ENCODE measurements at regions not wholly inside any gene's neighbourhood (a gene's known extent, or its start where the extent isn't known, plus 50 kb on each side); places are given as distances from the start of the nearest gene placed in this dataset.

DNA sequence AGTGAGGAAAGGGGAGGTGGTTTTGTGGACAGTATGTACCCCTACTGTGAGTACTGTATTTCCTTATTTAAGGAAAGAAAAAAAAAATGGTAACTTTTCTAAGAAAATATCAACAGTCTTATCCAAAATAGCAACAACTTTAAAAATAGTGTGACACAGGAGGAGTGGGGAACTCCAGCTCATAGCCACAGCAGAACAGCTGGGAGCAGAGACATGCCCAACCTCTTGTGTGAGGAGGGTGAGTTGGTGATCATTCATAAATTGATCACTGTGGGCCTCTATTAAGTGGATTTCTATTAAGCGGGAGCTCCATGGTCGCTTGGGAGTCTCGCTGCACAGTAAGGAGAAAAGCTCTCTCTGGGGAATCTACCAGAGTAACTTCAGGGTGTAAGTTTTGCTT is 158.8 kb upstream of the DUSP10 start:
- no peak for DNase-seq

- DNase-seq: no peak
These were observed 155.4 kb upstream of the DUSP10 start for GRCh38 chr1:221897321-221897721.

DNA sequence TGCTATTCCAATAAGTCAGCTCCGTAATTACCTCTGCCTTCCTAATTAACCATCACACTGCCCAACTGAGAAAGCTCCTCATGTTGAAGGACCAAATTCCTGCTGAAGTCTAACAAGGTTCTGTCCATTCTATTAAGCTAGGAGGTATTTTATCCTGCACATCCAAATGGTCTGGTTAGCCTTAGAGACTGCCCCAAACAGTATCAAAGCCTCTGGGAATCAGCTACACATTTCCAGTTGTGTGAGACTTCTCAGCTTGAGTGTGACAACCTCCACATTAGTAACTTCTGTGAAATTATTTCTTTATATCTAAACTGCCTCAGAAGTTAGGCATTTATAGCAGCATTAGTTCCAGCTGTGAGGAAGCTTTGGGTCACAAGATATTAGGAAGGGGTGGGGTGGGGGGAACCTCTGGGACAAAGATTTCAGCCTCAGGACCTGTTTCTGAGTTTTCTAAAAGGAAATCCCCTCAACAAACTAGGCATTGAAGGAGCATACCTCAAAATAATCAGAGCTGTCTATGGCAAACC is 150.5 kb upstream of the DUSP10 start:
- DNase-seq: no peak

- DNase-seq: no peak
These were observed 149.8 kb upstream of the DUSP10 start for GRCh38 chr1:221891708-221892107.

GRCh38 chr1:221888801-221889200 is 146.9 kb upstream of the DUSP10 start:
- DNase-seq: no peak

DNA sequence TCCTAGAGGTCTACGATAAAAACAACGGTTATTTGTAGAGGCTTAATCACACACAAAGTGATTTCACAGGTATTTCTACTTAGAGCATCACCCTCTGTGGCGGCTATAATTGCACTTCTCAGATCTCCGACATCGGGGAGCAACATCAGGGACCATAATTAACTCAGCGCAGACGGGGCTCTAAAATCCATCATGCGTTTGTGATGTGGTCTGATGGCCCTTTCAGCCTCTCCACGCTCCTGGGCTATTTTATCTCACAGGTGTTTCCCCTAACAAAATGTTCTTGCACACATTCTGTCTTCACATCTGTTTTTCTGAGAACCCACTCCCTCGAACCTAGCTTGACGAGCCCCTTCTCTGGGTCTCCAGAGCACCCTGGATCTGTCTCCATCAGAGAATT is 146.3 kb upstream of the DUSP10 start:
- no peak for DNase-seq

- DNase-seq: no peak
These were observed 145.9 kb upstream of the DUSP10 start for GRCh38 chr1:221887758-221888157.

DNA sequence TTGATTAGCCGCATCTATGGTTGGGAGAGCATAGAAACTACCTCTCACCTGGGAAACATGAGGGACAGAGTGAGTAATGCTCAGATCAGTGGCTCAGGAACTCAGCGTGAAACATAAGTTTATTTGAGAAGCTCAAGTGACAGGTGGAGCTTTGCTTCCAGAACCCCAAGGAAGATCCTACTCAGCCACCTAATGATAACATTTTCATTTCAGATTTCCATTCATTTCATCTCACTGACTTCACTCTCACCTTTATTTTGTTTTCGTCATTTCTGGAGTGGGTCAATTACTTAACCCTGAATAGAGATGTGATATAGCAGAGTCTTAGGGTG is 145.5 kb upstream of the DUSP10 start:
- DNase-seq: no peak

DNA sequence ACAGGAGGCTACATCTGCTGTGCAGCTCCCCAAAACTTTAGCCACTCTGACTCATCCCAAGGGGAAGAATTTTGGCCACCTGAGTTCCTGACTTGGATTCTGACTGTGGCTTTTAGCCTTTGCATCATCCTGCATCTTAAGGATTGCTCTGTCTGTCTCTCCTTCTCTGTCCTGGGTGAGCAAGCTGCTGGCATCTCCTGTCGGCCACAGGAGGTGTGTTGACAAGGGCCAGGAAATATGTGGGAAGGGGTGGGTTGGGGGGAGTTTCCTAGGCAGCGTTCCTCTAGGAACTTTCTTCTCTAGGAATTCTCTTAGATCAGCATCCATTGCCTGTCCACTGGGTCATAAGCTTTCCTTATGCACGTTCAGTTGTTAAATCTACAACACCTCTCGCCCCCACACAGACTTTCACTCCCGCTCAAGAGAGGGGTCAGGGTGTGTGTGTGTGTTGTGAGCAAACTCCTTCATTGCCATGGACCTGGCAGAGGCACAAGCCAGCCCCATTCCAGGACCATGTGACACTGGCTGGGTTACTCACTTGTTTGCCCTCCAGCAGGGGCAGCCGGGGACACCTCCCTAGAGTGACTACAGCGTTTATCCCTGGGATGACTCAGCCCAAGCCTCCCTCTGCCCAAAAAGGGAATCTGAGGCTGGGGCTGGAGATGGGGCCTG is 145.0 kb upstream of the DUSP10 start:
- DNase-seq: no peak

DNA sequence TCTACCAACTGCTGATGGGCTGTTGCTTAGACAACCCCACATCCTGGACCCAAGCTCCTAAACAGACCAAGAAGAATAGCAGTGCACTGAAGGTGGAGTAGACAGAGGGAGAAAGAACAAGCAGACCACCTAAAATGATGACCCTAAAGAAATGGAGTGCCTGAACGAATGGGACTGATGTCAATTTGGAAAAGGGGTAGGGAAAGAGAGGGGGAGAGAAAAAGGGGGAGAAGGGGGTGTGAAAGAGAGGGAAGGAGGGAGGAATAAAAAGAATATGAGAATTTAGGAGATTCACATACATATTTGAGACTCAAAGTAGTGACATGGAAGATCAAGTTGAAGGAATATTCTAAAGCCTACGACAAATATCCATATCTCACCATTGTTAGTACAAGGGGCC is 144.4 kb upstream of the DUSP10 start:
- no peak for DNase-seq

DNA sequence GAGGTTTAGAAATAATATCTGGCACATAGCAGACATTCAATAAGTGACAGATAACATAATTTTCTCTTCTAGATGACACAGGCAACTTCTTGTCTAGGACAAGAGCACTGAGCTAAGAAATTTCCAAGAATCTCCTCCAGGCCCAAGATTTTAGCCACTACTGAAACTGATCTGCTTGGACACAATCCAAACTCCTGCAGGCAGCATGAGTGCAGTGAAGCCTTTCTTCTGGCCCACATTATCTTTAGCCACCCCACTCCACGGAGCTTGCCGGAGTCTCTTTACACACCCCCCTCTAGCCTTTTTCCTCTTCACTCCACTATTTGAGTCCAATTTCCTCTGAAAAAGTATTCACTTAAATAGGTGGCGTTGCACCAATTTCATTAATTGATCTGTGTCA is 142.9 kb upstream of the DUSP10 start:
- DNase-seq: no peak

DNA sequence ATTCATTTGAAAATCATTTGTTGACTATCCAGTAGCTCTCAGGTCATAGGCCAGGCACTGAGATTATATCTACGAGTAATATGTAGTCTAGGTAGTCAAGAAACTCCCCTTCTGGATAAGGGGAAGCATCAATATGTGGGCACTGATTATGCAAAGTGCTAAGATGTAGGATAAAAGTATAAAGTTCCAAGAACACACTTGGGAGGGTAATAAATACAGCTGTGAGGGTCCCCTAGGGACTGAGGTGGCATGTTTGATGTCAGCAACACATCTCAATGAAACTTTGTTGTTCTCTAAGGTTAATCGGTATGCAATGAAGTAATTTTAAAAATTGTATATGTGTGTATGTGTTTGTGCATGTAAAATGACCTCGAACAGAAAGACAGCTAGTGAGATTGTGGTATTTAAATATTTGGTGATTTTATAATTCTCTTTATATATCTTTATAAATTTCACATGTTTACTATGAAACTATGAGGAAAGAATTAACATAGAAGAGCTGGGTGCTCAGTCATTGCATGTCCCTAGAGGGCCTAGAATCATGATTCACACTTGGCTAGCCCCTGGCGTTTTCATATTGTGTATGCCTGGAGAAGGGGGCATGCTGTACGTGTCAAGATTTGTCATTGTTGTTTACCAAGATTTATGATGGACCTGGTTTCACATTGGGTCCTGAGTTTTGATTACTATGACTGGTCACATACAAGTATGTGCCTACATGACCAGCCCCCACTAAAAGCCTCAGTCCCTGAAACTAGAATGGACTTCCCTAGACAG is 140.1 kb upstream of the DUSP10 start:
- DNase-seq: no peak

DNA sequence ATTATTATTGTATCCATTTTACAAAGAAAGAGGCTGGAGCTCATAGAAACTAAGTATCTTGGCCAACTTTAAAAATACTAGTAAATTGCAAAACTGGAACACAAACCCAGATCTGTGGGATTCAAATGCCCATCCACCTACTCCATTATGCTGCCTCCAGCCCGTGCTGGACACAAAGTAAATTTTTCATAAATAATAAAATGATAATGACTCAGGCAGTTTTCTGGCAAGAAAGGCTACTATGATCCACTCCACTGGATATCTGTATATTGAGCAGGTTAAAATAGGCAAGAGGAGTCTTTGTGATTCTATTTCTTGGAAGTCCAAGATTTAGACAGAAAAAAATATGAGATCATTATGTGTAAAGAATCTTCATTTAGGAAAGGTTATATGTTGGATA is 138.3 kb upstream of the DUSP10 start:
- no peak for DNase-seq

GRCh38 chr1:221878134-221878533 is 136.2 kb upstream of the DUSP10 start:
- DNase-seq: no peak

DNA sequence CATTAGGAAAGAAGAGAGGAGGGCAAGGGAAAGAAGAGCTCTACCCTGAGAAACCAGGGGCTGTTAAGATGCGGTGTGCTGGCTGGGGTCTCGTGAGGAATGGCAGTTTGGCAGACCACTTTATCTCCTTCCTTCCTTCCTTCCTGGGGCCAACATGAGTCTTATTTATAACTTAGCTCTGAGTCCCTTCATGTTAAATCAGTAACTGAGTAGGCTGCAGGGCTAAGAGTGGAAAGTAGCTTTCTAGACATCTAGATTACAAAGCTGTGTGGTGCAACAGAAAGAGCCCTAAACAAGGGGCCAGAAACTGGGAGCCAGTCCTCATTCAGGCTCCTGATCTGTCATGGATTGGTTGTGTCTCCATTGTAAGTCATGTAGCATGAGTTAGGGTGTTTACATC is 135.4 kb upstream of the DUSP10 start:
- DNase-seq: no peak

DNA sequence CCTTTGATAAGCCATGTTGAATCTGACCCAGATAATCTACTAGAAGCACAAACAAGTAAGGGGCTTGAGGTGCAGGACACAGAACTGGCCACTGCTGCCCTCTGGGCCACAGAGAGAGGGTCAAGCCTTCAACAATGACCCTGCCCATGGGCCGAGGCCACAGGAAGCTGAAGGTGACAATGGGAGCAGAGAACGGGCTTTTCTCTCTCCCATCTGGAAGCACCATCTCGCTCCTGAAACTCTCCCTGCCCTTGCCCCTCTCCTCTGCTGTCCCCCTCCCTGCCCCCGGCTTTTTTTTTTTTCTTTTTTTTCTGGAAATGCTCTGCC is 133.1 kb upstream of the DUSP10 start:
- no peak for DNase-seq

- DNase-seq: no peak
These were observed 132.6 kb upstream of the DUSP10 start for GRCh38 chr1:221874285-221875003.

DNA sequence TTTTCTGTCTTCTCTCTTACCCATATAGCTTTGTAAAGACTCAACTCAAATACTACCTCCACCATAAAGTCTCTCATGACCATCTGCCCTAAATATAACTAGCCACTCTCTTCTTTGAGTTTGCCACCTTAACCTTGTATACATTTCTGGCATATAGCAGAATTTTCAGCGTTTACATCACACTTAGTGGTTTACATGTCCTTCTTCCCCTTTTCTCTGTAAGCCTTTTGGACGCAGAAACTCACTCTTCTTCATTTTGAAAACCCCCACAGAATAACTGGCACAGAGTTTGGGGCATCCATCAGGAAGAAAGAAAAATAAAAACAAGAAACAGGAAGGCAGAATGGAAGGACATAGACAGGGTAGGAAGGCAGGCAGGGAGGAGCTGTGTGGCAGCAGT is 131.8 kb upstream of the DUSP10 start:
- DNase-seq: no peak

GRCh38 chr1:221871056-221871455 is 129.2 kb upstream of the DUSP10 start:
- no peak for DNase-seq

DNA sequence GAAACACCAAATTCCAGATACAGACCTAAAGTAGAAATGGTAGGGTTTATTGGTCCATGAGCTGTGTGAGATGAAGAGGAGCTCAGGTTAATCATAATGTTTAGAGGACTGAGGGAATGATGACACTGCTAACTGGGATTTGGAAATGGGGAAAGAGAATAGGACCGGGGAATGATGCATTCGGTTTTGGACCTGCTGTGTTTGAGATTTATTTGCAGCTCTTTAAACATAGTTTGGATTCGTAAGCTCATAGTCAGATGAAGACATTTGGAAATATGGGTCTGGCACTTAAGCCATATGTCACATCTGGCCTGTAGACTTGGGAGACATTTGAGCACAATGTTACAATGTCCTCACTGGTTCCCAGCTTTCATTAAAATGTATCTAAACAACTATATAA is 127.9 kb upstream of the DUSP10 start:
- no peak for DNase-seq

DNA sequence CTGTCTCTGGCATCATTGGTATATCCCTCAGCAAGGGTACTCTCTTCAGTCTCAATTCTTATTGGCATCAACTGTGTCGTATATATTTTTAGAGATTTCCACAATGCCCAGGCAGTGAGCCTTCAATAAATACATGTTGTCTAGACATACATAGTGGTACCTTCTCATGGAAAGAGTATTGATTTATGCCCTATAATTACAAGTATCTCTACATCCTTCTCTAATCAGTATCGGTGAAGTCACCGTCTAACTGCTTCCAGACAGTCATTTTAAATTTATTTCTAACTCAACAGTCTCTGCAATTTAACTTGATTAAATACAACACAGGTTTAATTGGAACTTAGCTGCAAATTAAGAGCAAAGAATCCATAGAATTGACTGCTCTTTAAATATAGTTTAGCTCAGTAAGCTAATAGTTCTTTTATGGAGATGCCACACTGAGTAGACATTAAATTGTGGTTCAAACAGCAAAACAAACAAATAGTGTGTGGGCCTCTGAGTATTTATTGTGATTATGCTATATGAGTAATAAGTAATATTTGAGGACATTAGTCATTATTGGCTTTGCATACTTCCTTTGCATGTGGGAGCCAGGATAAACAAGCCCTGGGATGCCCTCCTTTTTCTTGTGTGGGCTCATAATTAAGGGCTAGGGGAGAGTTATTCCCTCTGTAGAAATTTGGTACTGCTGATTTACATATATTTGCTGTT is 126.9 kb upstream of the DUSP10 start:
- no peak for DNase-seq

DNA sequence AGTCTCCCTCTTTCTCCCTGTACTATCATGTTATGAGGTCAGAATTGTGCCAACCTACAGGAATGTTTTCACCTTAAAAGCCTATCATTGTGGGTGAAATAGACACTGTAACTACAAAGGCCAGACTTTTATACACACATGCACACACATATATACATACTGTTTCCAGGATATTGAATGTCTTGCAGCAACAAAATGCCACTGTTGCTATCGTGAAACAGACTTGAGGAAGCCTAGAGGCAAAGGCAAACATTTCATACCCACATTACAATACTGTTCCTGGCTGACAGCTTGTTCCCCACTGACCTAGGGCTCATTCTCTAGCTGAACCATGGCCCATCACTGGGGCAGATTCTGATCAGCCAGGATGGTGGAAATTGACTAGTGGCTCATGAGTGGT is 125.1 kb upstream of the DUSP10 start:
- DNase-seq: no peak

GRCh38 chr1:221865808-221866207 is 123.9 kb upstream of the DUSP10 start:
- DNase-seq: no peak

DNA sequence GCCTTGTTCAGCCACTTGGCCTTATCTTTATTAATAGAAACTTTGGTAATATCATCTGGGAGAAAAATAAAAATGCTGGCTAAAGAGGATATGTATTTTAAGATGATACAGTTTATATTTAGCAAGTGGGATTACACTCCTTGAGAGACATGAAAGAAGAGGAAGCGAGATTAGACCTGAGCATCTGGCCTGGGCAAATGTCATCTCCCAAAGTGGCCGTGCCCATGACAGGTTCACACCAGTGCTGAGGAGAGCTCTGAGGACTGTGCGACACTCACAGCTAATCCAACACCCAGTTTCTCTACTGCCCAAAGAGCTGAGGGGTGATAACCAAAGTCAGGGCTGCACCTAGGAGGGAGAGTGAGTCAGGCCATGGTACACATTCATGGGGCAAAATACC is 121.7 kb upstream of the DUSP10 start:
- DNase-seq: no peak

Data from stimulated activated CD8-positive, alpha-beta memory T cell treated with anti-CD3 and anti-CD28 coated beads, Interleukin-4, amount 100 ng/mL, for 48 hours (primary cell).